ENCODE measurements at regions not wholly inside any gene's neighbourhood (a gene's known extent, or its start where the extent isn't known, plus 50 kb on each side); places are given as distances from the start of the nearest gene placed in this dataset.

DNA sequence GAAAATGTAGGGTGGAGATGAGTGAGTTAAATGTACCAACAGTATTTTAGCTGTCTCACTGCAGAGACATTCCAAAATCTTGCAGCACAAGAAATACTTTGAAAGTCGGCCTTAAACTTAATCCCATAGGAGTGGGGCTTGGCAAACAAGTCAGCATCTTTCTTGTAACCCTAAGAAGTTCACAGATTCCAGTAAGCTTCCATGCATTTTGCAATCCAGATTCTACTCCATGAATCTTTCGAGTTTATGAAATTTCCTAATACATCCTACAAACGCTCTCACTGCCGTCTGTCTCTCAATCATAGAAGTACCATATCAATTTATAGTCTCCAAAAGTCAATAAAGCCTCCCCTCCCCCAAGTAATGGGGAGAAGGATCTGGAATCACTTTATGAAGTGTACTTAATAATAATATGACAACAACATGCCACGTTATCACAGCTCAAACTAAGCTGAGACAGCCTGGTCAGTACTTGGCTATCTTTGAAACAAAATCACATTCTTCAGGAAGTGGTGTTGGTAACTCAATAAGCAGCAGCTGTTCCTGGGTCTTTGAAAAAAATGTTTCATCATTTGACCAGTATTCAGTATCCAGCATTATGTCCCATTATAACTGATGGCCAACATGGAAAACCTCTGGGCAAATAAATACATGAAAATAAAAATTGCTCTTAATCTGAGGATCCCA is 317.4 kb upstream of the RUNX1 start:
- TF ChIP-seq CTCF (IDR thresholded peaks at IDR 0.05; ENCODE audit: low read depth, low read length), result no peak

DNA sequence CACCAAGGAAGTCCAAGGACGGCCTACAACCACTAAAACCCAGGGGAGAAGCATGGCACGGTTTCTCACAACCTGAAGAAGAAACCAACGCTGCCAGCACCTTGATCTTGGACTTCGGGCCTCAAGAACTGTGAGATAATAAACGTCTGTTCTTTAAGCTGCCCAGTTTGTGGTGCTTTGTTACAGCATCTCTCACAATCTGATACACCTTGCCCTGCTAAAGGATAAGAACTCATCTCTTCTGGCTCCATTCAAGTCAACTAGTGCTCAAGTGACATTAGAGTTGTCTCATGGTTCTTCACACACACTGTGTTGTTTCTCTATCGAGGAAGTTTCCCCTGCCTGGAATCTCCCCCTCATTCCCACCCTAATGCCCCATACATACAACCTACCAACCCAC is 314.4 kb upstream of the RUNX1 start:
- H3K4me3 ChIP-seq (ENCODE audit: low read depth, low read length), result no peak overlapping the region

More for the DNA sequence above, 317.4 kb upstream of the RUNX1 start:
- no peak overlapping the region for H3K4me3 ChIP-seq (ENCODE audit: low read depth, low read length)

GRCh38 chr21:35361988-35362387 is 312.9 kb upstream of the RUNX1 start:
- no peak overlapping the region for H3K4me3 ChIP-seq (ENCODE audit: low read depth, low read length)
- TF ChIP-seq CTCF (IDR thresholded peaks at IDR 0.05; ENCODE audit: low read depth, low read length), result no peak

More for the DNA sequence above, 314.4 kb upstream of the RUNX1 start:
- no peak for TF ChIP-seq CTCF (IDR thresholded peaks at IDR 0.05; ENCODE audit: low read depth, low read length)

DNA sequence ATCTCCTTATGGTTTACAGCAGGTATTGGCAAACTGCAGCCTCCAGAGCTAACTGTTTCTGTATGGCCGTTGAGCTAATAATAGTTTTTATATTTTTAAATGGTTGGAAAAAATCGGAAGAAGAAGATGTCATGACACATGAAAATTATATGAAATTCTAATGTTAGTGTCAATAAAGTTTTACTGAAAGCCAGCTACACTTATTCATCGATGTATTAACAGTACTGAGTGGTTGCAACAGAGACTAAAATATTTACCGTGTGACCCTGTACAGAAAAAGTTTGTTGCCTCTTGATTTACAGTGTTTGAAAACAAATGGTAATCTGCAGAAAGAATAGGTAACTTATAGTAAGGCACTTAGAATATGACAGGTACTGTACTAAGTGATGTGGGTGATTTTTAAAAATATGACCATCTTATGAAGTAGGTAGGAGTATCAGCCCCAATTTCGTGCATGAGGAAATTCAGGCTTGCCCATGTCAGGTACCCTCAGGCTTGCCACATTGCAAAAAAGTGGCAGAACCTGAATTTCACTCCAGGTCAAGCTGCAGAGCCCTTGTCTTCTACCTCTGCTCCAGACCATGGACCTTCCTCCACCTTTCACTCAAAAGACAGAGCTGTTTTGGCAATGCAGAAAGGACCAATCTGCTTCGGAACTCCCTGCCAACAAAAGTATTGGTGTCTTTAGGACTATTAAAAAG is 311.9 kb upstream of the RUNX1 start:
- H3K4me3 ChIP-seq (ENCODE audit: low read depth, low read length), result no peak overlapping the region
- no peak for TF ChIP-seq CTCF (IDR thresholded peaks at IDR 0.05; ENCODE audit: low read depth, low read length)

GRCh38 chr21:35359076-35359475 is 310.0 kb upstream of the RUNX1 start:
- no peak overlapping the region for H3K4me3 ChIP-seq (ENCODE audit: low read depth, low read length)
- no peak for TF ChIP-seq CTCF (IDR thresholded peaks at IDR 0.05; ENCODE audit: low read depth, low read length)

DNA sequence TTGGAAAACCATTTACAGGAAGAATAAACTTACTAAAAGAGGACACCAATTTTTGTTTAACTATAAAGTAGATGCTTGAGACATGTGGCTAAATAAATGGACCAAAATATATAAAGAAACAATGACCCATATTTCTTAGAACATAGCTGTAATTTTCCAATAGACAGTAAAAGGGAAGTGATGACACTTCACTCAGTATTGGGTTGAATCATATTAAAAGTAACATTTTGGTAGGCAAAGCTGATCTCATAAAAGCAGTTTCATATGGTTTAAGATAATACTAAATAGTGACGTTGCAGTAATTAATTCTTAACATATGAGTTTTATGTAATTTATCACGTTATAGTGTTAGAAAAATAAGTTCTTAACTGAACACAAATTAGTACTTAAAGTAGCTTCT is 308.9 kb upstream of the RUNX1 start:
- H3K4me3 ChIP-seq (ENCODE audit: low read depth, low read length), result no peak overlapping the region
- TF ChIP-seq CTCF (IDR thresholded peaks at IDR 0.05; ENCODE audit: low read depth, low read length), result no peak

GRCh38 chr21:35357041-35357780 is 308.1 kb upstream of the RUNX1 start:
- H3K4me3 ChIP-seq (ENCODE audit: low read depth, low read length), result no peak overlapping the region
- TF ChIP-seq CTCF (IDR thresholded peaks at IDR 0.05; ENCODE audit: low read depth, low read length), result no peak
